Endothelial cell of umbilical vein (primary cell): ENCODE measurements at regions not wholly inside any gene's neighbourhood (a gene's known extent, or its start where the extent isn't known, plus 50 kb on each side); places are given as distances from the start of the nearest gene placed in this dataset.

ENCODE experiments used
- CTCF ChIP-seq, 2 donors: IDR thresholded peaks; 1 replicate in 1 of 2; 2 replicates in 1 of 2; pipeline ENCODE4 v1.5.1; 2011; ENCODE audit warnings: low read length in 2 of 2, mild to moderate bottlenecking in 2 of 2, moderate library complexity in 2 of 2, control low read depth in 1 of 2, inconsistent platforms in 1 of 2, low read depth in 1 of 2; ENCODE audit not compliant: insufficient read depth in 1 of 2; ENCODE audit errors: extremely low read depth in 1 of 2
- EZH2 ChIP-seq: IDR thresholded peaks from 2 replicates; pipeline ENCODE4 v1.6.1; 2012; ENCODE audit warnings: borderline replicate concordance, low read depth, mild to moderate bottlenecking, moderate library complexity, low read length, inconsistent platforms; ENCODE audit not compliant: severe bottlenecking
- TF ChIP-seq, protein P1 (sequence below): IDR thresholded peaks from 2 replicates; pipeline ENCODE4 v1.6.1; 2011; ENCODE audit not compliant: insufficient read depth, insufficient read length

DNA sequence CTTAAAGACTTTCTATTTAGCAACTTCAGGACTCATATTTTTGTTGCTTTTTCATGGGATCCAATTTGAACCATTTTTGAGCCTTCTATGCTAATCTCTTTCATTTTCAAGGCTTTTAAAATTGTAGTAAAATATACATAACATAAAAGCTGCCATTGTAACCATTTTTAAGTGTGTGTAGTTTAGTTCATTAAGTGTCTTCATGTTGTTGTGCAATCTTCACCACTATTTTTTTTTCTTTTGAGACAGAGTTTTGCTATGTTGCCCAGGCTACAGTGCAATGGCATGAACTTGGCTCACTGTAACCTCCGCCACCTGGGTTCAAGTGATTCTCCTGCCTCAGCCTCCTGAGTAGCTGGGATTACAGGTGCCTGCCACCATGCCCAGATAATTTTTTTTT, 451.6 kb downstream of the TMEM114 start:
- TF ChIP-seq EZH2 (no peak), CTCF (IDR thresholded peaks at IDR 0.05; ENCODE audit: extremely low read depth in 1 of 2, insufficient read depth in 1 of 2, low read depth in 1 of 2, low read length in 2 of 2) (no peak)
- TF ChIP-seq, protein P1, sequence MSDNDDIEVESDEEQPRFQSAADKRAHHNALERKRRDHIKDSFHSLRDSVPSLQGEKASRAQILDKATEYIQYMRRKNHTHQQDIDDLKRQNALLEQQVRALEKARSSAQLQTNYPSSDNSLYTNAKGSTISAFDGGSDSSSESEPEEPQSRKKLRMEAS: no peak
